GM23248 (cell line): ENCODE measurements at regions not wholly inside any gene's neighbourhood (a gene's known extent, or its start where the extent isn't known, plus 50 kb on each side); places are given as distances from the start of the nearest gene placed in this dataset.

Experiments
- DNase-seq: peaks from one replicate; pipeline ENCODE4 v3.0.0-alpha.2; 2015
- H2AFZ ChIP-seq: fragments of 200-600 bp; sonication (generic); 2 replicates; pipeline ENCODE4 v1.6.1; 2016; ENCODE audit warnings: antibody characterized with exemption
- H3F3A ChIP-seq: fragments of 200-600 bp; sonication (generic); 2 replicates; pipeline ENCODE4 v1.6.1; 2016; ENCODE audit warnings: mild to moderate bottlenecking, antibody characterized with exemption, mixed run types; ENCODE audit not compliant: insufficient read depth
- H3K27ac ChIP-seq: fragments of 200-600 bp; sonication (generic); 2 replicates; pipeline ENCODE4 v1.5.1; 2016; ENCODE audit warnings: mild to moderate bottlenecking
- H3K27me3 ChIP-seq: fragments of 200-600 bp; sonication (generic); replicated peaks from 2 replicates; pipeline ENCODE4 v1.6.1; 2016; ENCODE audit warnings: mild to moderate bottlenecking; ENCODE audit not compliant: insufficient read depth
- H3K36me3 ChIP-seq: fragments of 200-600 bp; sonication (generic); 2 replicates; pipeline ENCODE4 v1.6.1; 2016; ENCODE audit warnings: low read depth, mild to moderate bottlenecking
- H3K4me1 ChIP-seq: fragments of 200-600 bp; sonication (generic); 2 replicates; pipeline ENCODE4 v1.6.1; 2016; ENCODE audit warnings: mild to moderate bottlenecking; ENCODE audit not compliant: insufficient read depth
- H3K4me2 ChIP-seq: fragments of 200-600 bp; sonication (generic); one replicate; pipeline ENCODE4 v1.6.1; 2016; ENCODE audit warnings: mild to moderate bottlenecking; ENCODE audit not compliant: unreplicated experiment
- H3K4me3 ChIP-seq: fragments of 200-600 bp; sonication (generic); 2 replicates; pipeline ENCODE4 v1.5.1; 2016; ENCODE audit warnings: mild to moderate bottlenecking
- H3K79me2 ChIP-seq: fragments of 200-600 bp; sonication (generic); 2 replicates; pipeline ENCODE4 v1.6.1; 2016; ENCODE audit warnings: mild to moderate bottlenecking; ENCODE audit not compliant: insufficient read depth
- H3K9ac ChIP-seq: fragments of 200-600 bp; sonication (generic); 2 replicates; pipeline ENCODE4 v1.6.1; 2016; ENCODE audit warnings: mild to moderate bottlenecking
- H3K9me2 ChIP-seq: fragments of 200-600 bp; sonication (generic); 2 replicates; pipeline ENCODE4 v1.6.1; 2016; ENCODE audit warnings: mixed run types, mild to moderate bottlenecking, moderate library complexity; ENCODE audit not compliant: insufficient read depth
- H3K9me3 ChIP-seq: fragments of 200-600 bp; sonication (generic); one replicate; pipeline ENCODE4 v1.6.1; 2017; ENCODE audit warnings: low read depth
- H4K20me1 ChIP-seq: fragments of 200-600 bp; sonication (generic); 2 replicates; pipeline ENCODE4 v1.6.0; 2016; ENCODE audit not compliant: insufficient read depth
- EZH2 ChIP-seq: fragments of 200-600 bp; sonication (generic); IDR thresholded peaks from 2 replicates; pipeline ENCODE4 v1.6.1; 2018; ENCODE audit warnings: antibody characterized with exemption, mild to moderate bottlenecking; ENCODE audit not compliant: insufficient read depth, poor library complexity, severe bottlenecking
- EZH2phosphoT487 ChIP-seq: fragments of 200-600 bp; sonication (generic); IDR thresholded peaks from 2 replicates; pipeline ENCODE4 v1.6.1; 2018; ENCODE audit warnings: antibody characterized with exemption, moderate library complexity, mild to moderate bottlenecking, low read depth; ENCODE audit not compliant: insufficient read depth
- WGBS, 2 experiments: methylation state at CpG; one replicate each; pipeline ENCODE4 v1.1.6; 2015 to 2017; ENCODE audit warnings: low lambda C conversion rate in 2 of 2, low coverage in 1 of 2; ENCODE audit errors: missing lambda C conversion rate in 2 of 2; 5-methylcytosine and 5-hydroxymethylcytosine counted together
- in situ Hi-C: fragments of 300-500 bp; cut with MboI; formaldehyde crosslinking; loops from 2 replicates; pipeline ENCODE4 v1.15.0; 2020

GRCh38 chr9:633461-633860 lies 208.0 kb upstream of the DMRT1 start:
- Histone ChIP-seq H3K9ac (no peak overlapping the region), H3K36me3 (no peaks in the 10 kb centered on the region), H3K27ac (no peak overlapping the region), H4K20me1 (no peaks in the 10 kb centered on the region), H3K4me2 (no peak overlapping the region), H3K79me2 (no peaks in the 10 kb centered on the region), H3K9me3 (no peaks in the 10 kb centered on the region), H3F3A (no peaks in the 10 kb centered on the region), H3K9me2 (no peaks in the 10 kb centered on the region), H3K4me1 (peaks cover 6% of the 10 kb centered on the region), H3K4me3 (no peak overlapping the region), H3K27me3 (no peaks in the 10 kb centered on the region), H2AFZ (no peak overlapping the region)
- DNase-seq: no peak
- in situ Hi-C loops: no loop called here
- TF ChIP-seq EZH2phosphoT487 (no peak), EZH2 (no peak)
- 91 to 100% methylated on average over 1 of the region's 1 CpG for WGBS, 2 experiments

- no peak overlapping the region for H3K9ac ChIP-seq
- H3K27me3 ChIP-seq: no peaks in the 10 kb centered on the region
- H3K36me3 ChIP-seq: no peaks in the 10 kb centered on the region
- no peaks in the 10 kb centered on the region for H3K4me1 ChIP-seq
- WGBS, 2 experiments: 94 to 96% methylated on average over 1 of the region's 1 CpG
- no peak for DNase-seq
- H3K4me2 ChIP-seq: no peak overlapping the region
- H3F3A ChIP-seq: no peaks in the 10 kb centered on the region
- H2AFZ ChIP-seq: no peak overlapping the region
- no peak for TF ChIP-seq EZH2
- TF ChIP-seq EZH2phosphoT487: no peak
- in situ Hi-C loops: no loop called here
- H3K9me2 ChIP-seq: no peaks in the 10 kb centered on the region
- no peaks in the 10 kb centered on the region for H4K20me1 ChIP-seq
- H3K27ac ChIP-seq: no peak overlapping the region
- no peaks in the 10 kb centered on the region for H3K9me3 ChIP-seq
- no peaks in the 10 kb centered on the region for H3K79me2 ChIP-seq
- H3K4me3 ChIP-seq: no peak overlapping the region
Observed at GRCh38 chr9:636931-637591, 204.4 kb upstream of the DMRT1 start.

- Histone ChIP-seq H3K4me1 (no peaks in the 10 kb centered on the region), H3K79me2 (no peaks in the 10 kb centered on the region), H3K9me3 (no peaks in the 10 kb centered on the region), H3K27ac (no peak overlapping the region), H3K4me3 (no peak overlapping the region), H3K4me2 (no peak overlapping the region), H3K36me3 (no peaks in the 10 kb centered on the region), H4K20me1 (no peaks in the 10 kb centered on the region), H3F3A (no peaks in the 10 kb centered on the region), H3K9ac (no peak overlapping the region), H3K27me3 (no peaks in the 10 kb centered on the region), H2AFZ (no peak overlapping the region), H3K9me2 (no peaks in the 10 kb centered on the region)
- no peak for DNase-seq
- in situ Hi-C loops: no loop called here
- TF ChIP-seq EZH2phosphoT487 (no peak), EZH2 (no peak)
- WGBS, 2 experiments: 79 to 80% methylated on average over 3 of the region's 3 CpGs
Observed at GRCh38 chr9:638152-638551, 203.3 kb upstream of the DMRT1 start.

GRCh38 chr9:642014-642413 lies 199.5 kb upstream of the DMRT1 start:
- DNase-seq: no peak
- H3K4me3 ChIP-seq: no peak overlapping the region
- H3K4me2 ChIP-seq: no peak overlapping the region
- in situ Hi-C loops: no loop called here
- H3K27me3 ChIP-seq: no peaks in the 10 kb centered on the region
- no peaks in the 10 kb centered on the region for H4K20me1 ChIP-seq
- no peak overlapping the region for H3K27ac ChIP-seq
- H3K9me2 ChIP-seq: no peaks in the 10 kb centered on the region
- H3K4me1 ChIP-seq: no peaks in the 10 kb centered on the region
- H3K36me3 ChIP-seq: no peaks in the 10 kb centered on the region
- no peaks in the 10 kb centered on the region for H3K79me2 ChIP-seq
- no peak overlapping the region for H2AFZ ChIP-seq
- no peaks in the 10 kb centered on the region for H3K9me3 ChIP-seq
- H3K9ac ChIP-seq: no peak overlapping the region
- no peak for TF ChIP-seq EZH2phosphoT487
- no peak for TF ChIP-seq EZH2
- H3F3A ChIP-seq: no peaks in the 10 kb centered on the region
- WGBS, 2 experiments: 74 to 82% methylated on average over 6 of the region's 6 CpGs

GRCh38 chr9:643966-644365 lies 197.5 kb upstream of the DMRT1 start:
- H3K27ac ChIP-seq: no peak overlapping the region
- no peak overlapping the region for H3K4me2 ChIP-seq
- no peaks in the 10 kb centered on the region for H3F3A ChIP-seq
- 93 to 95% methylated on average over 3 to 5 of the region's 5 CpGs for WGBS, 2 experiments
- in situ Hi-C loops: no loop called here
- TF ChIP-seq EZH2phosphoT487 (no peak), EZH2 (no peak)
- no peaks in the 10 kb centered on the region for H3K4me1 ChIP-seq
- H3K27me3 ChIP-seq: no peaks in the 10 kb centered on the region
- H3K79me2 ChIP-seq: no peaks in the 10 kb centered on the region
- H2AFZ ChIP-seq: no peak overlapping the region
- no peak overlapping the region for H3K9ac ChIP-seq
- DNase-seq: no peak
- no peak overlapping the region for H3K4me3 ChIP-seq
- no peaks in the 10 kb centered on the region for H3K36me3 ChIP-seq
- H3K9me3 ChIP-seq: no peaks in the 10 kb centered on the region
- no peaks in the 10 kb centered on the region for H3K9me2 ChIP-seq
- H4K20me1 ChIP-seq: no peaks in the 10 kb centered on the region
